ENCODE measurements at regions not wholly inside any gene's neighbourhood (a gene's known extent, or its start where the extent isn't known, plus 50 kb on each side); places are given as distances from the start of the nearest gene placed in this dataset.

GRCh38 chr6:96450082-96450769, 71.4 kb upstream of the UFL1 start:
- TF ChIP-seq POLR2AphosphoS5 (IDR thresholded peaks at IDR 0.05; ENCODE audit: low read depth, low read length) (no peak), CBX8 (IDR thresholded peaks at IDR 0.05; ENCODE audit: borderline replicate concordance, low read depth, low read length) (no peak), USF2 (IDR thresholded peaks at IDR 0.05; ENCODE audit: low read length) (no peak), CTCF (IDR thresholded peaks at IDR 0.05; ENCODE audit: control extremely low read depth in 1 of 3, insufficient read depth in 1 of 3, low read depth in 1 of 3, low read length in 3 of 3) (no peak), JUN (IDR thresholded peaks at IDR 0.05; ENCODE audit: low read depth, low read length) (no peak)
